Embryonic facial prominence (tissue), 1 donor: ENCODE measurements at regions not wholly inside any gene's neighbourhood (a gene's known extent, or its start where the extent isn't known, plus 50 kb on each side); places are given as distances from the start of the nearest gene placed in this dataset.
"Not testable (repeated sequence)": the region's sequence is repeated elsewhere in the genome, so short reads cannot be mapped to it uniquely, and the experiment has no call there.

Source experiments
- DNase-seq: peaks from one replicate; pipeline ENCODE4 v3.0.0-alpha.2; 2016; ENCODE audit errors: extremely low spot score

GRCh38 chr12:61563665-61564450 is 696.3 kb upstream of the USP15 start:
- DNase-seq: no peak

- DNase-seq: no peak
These were observed 695.7 kb upstream of the USP15 start for GRCh38 chr12:61564466-61564865.

GRCh38 chr12:61566183-61566582 is 694.0 kb upstream of the USP15 start:
- DNase-seq: no peak

GRCh38 chr12:61574339-61574738 is 685.9 kb upstream of the USP15 start:
- DNase-seq: no peak

- no peak for DNase-seq
These were observed 675.3 kb upstream of the USP15 start for GRCh38 chr12:61584943-61585342.

GRCh38 chr12:61590864-61591263 is 669.3 kb upstream of the USP15 start:
- DNase-seq: not testable (repeated sequence)

- DNase-seq: no peak
These were observed 650.1 kb upstream of the USP15 start for GRCh38 chr12:61610143-61610542.

GRCh38 chr12:61629702-61630101 is 630.5 kb upstream of the USP15 start:
- DNase-seq: no peak

GRCh38 chr12:61646639-61647038 is 613.6 kb upstream of the USP15 start:
- DNase-seq: no peak

GRCh38 chr12:61647566-61647965 is 612.6 kb upstream of the USP15 start:
- DNase-seq: no peak

- DNase-seq: no peak
These were observed 607.9 kb upstream of the USP15 start for GRCh38 chr12:61652265-61652664.

GRCh38 chr12:61654698-61655097 is 605.5 kb upstream of the USP15 start:
- DNase-seq: no peak

- DNase-seq: no peak
These were observed 605.0 kb upstream of the USP15 start for GRCh38 chr12:61655241-61655640.

GRCh38 chr12:61667676-61668075 is 592.5 kb upstream of the USP15 start:
- DNase-seq: no peak

GRCh38 chr12:61676520-61676919 is 583.7 kb upstream of the USP15 start:
- no peak for DNase-seq

- no peak for DNase-seq
These were observed 572.8 kb upstream of the USP15 start for GRCh38 chr12:61687407-61687806.

GRCh38 chr12:61694214-61694613 is 566.0 kb upstream of the USP15 start:
- DNase-seq: no peak

GRCh38 chr12:61701471-61701870 is 558.7 kb upstream of the USP15 start:
- no peak for DNase-seq

GRCh38 chr12:61706783-61707182 is 553.4 kb upstream of the USP15 start:
- DNase-seq: no peak

GRCh38 chr12:61713121-61713520 is 547.1 kb upstream of the USP15 start:
- no peak for DNase-seq

- no peak for DNase-seq
These were observed 542.2 kb upstream of the USP15 start for GRCh38 chr12:61717986-61718385.

GRCh38 chr12:61739925-61740324 is 520.3 kb upstream of the USP15 start:
- no peak for DNase-seq

GRCh38 chr12:61750604-61751003 is 509.6 kb upstream of the USP15 start:
- DNase-seq: no peak

- no peak for DNase-seq
These were observed 506.0 kb upstream of the USP15 start for GRCh38 chr12:61754214-61754613.
